ENCODE measurements at regions not wholly inside any gene's neighbourhood (a gene's known extent, or its start where the extent isn't known, plus 50 kb on each side); places are given as distances from the start of the nearest gene placed in this dataset.

DNA sequence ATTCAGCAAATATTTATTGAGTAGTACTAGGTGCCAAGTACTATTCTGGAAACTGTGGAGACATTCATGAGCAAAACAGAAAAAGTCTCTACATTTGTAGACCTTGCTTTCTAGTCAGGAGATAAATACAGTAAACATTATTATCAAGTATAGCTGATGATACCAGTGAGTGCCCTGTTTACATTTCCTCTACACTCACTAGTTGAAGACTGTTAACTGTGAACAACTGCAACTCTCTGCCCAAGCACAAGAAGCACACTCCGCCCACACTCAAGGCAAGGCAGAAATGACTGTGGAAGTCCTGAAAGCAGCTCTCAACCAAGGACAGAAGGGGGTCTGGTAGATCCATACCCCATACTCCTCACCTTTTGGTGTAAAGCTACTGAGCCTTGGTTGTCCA lies 837.0 kb downstream of the DIAPH3 start:
- BruUV-seq (replicated peaks): no TSS peak
- ATAC-seq (no peak), DNase-seq (no peak)
- H2AFZ ChIP-seq (ENCODE audit: low read length): no peak overlapping the region
- 0 out of 2 replicates have a peak, but pooled peaks cover 4% of the 10 kb centered on the region for H3K27me3 ChIP-seq (ENCODE audit: low read length)
- ChIA-PET CTCF (no interaction called here), POLR2A (ENCODE audit: unreplicated experiment) (no interaction called here)
- no peak overlapping the region for H3K4me2 ChIP-seq (ENCODE audit: low read length)
- H3K9me2 ChIP-seq (replicated peaks; ENCODE audit: low read length): no peaks in the 10 kb centered on the region
- no peaks in the 10 kb centered on the region for H3F3A ChIP-seq (ENCODE audit: low read length, unreplicated experiment)
- H3K79me2 ChIP-seq (ENCODE audit: low read length): no peaks in the 10 kb centered on the region
- intact Hi-C loops (cut with micrococcal nuclease): no loop called here
- no peaks in the 10 kb centered on the region for H3K9me3 ChIP-seq (ENCODE audit: low read length)
- H3K4me1 ChIP-seq (ENCODE audit: insufficient read depth, low read length): no peaks in the 10 kb centered on the region
- no peak overlapping the region for H3K4me3 ChIP-seq (ENCODE audit: low read length)
- no peak overlapping the region for H3K27ac ChIP-seq (ENCODE audit: low read length)
- no peaks in the 10 kb centered on the region for H3K36me3 ChIP-seq (ENCODE audit: low read depth, low read length)
- TF ChIP-seq CTCF (conservative IDR thresholded peaks at IDR 0.05; ENCODE audit: low read depth, low read length): no peak
- TF ChIP-seq EZH2phosphoT487 (IDR thresholded peaks at IDR 0.05; ENCODE audit: borderline replicate concordance, low read length): no peak
- no peak for TF ChIP-seq EZH2 (IDR thresholded peaks at IDR 0.05; ENCODE audit: low read length, unreplicated experiment)
- no peak overlapping the region for H3K9ac ChIP-seq (ENCODE audit: low read length)
- no peaks in the 10 kb centered on the region for H4K20me1 ChIP-seq (ENCODE audit: low read length)

DNA sequence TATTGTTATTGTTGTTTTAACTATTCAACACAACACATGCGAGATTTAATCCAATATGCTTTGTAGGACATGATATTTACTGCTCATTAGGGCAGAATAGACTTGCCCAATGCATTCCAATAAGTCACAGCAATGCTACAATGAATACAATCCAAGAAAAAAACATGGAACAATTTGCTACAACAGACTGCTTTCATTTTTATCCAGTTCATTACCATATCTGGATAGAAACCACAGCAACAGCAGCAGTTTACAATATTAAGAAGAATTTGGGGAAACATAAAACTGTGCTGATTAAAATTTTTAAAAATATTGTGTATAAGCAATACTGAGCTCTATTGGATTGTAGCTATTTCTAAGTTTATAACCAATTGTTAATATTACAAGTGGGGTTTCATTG lies 833.0 kb downstream of the DIAPH3 start:
- H3K9me2 ChIP-seq (replicated peaks; ENCODE audit: low read length): no peaks in the 10 kb centered on the region
- no peak overlapping the region for H3K27ac ChIP-seq (ENCODE audit: low read length)
- no peaks in the 10 kb centered on the region for H3K4me1 ChIP-seq (ENCODE audit: insufficient read depth, low read length)
- H3K79me2 ChIP-seq (ENCODE audit: low read length): no peaks in the 10 kb centered on the region
- ChIA-PET CTCF (no interaction called here), POLR2A (ENCODE audit: unreplicated experiment) (no interaction called here)
- TF ChIP-seq EZH2phosphoT487 (IDR thresholded peaks at IDR 0.05; ENCODE audit: borderline replicate concordance, low read length) (no peak), CTCF (conservative IDR thresholded peaks at IDR 0.05; ENCODE audit: low read depth, low read length) (no peak), EZH2 (IDR thresholded peaks at IDR 0.05; ENCODE audit: low read length, unreplicated experiment) (no peak)
- no peak for ATAC-seq
- H3K9me3 ChIP-seq (ENCODE audit: low read length): no peaks in the 10 kb centered on the region
- no peaks in the 10 kb centered on the region for H3K27me3 ChIP-seq (ENCODE audit: low read length)
- no peaks in the 10 kb centered on the region for H3K36me3 ChIP-seq (ENCODE audit: low read depth, low read length)
- no peaks in the 10 kb centered on the region for H4K20me1 ChIP-seq (ENCODE audit: low read length)
- no peak for DNase-seq
- no peak overlapping the region for H3K4me2 ChIP-seq (ENCODE audit: low read length)
- intact Hi-C loops (cut with micrococcal nuclease): no loop called here
- no peak overlapping the region for H2AFZ ChIP-seq (ENCODE audit: low read length)
- H3K4me3 ChIP-seq (ENCODE audit: low read length): no peak overlapping the region
- no peak overlapping the region for H3K9ac ChIP-seq (ENCODE audit: low read length)
- BruUV-seq (replicated peaks): no TSS peak
- no peaks in the 10 kb centered on the region for H3F3A ChIP-seq (ENCODE audit: low read length, unreplicated experiment)

DNA sequence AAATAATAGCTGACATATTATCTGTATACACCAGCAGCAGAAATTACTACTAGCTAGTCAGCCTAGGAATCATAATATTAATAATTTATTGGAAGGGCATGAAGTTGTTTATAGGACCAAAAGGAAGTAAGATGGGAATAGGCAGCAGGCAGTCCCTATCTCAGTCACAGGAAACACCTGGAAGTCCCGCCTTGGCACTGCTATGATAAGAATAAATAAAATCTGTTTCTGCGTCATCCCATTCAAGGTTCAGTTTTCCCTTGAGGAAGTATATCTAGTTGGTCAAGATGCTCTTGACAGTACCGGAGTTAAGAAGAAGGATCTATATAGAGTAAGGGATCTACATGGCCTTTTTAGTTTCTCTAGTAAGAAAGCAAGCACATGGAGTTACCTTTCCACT lies 830.8 kb downstream of the DIAPH3 start:
- DNase-seq (no peak), ATAC-seq (no peak)
- ChIA-PET CTCF (no interaction called here), POLR2A (ENCODE audit: unreplicated experiment) (no interaction called here)
- Histone ChIP-seq H3K4me3 (ENCODE audit: low read length) (no peak overlapping the region), H4K20me1 (ENCODE audit: low read length) (no peaks in the 10 kb centered on the region), H3K4me1 (ENCODE audit: insufficient read depth, low read length) (no peaks in the 10 kb centered on the region), H3F3A (ENCODE audit: low read length, unreplicated experiment) (no peaks in the 10 kb centered on the region), H3K9ac (ENCODE audit: low read length) (no peak overlapping the region), H3K36me3 (ENCODE audit: low read depth, low read length) (no peaks in the 10 kb centered on the region), H3K27ac (ENCODE audit: low read length) (no peak overlapping the region), H3K79me2 (ENCODE audit: low read length) (no peaks in the 10 kb centered on the region), H2AFZ (ENCODE audit: low read length) (no peak overlapping the region), H3K9me2 (replicated peaks; ENCODE audit: low read length) (no peaks in the 10 kb centered on the region), H3K9me3 (ENCODE audit: low read length) (no peaks in the 10 kb centered on the region), H3K4me2 (ENCODE audit: low read length) (no peak overlapping the region), H3K27me3 (ENCODE audit: low read length) (no peaks in the 10 kb centered on the region)
- intact Hi-C loops (cut with micrococcal nuclease): no loop called here
- no peak for TF ChIP-seq CTCF (conservative IDR thresholded peaks at IDR 0.05; ENCODE audit: low read depth, low read length)
- no peak for TF ChIP-seq EZH2phosphoT487 (IDR thresholded peaks at IDR 0.05; ENCODE audit: borderline replicate concordance, low read length)
- no peak for TF ChIP-seq EZH2 (IDR thresholded peaks at IDR 0.05; ENCODE audit: low read length, unreplicated experiment)
- BruUV-seq (replicated peaks): no TSS peak
